NCI-H2171 (cell line): ENCODE measurements at regions not wholly inside any gene's neighbourhood (a gene's known extent, or its start where the extent isn't known, plus 50 kb on each side); places are given as distances from the start of the nearest gene placed in this dataset.
"Not testable (repeated sequence)": the region's sequence is repeated elsewhere in the genome, so short reads cannot be mapped to it uniquely, and the experiment has no call there.

Experiments
- DNase-seq: peaks from one replicate; lab custom pipeline; 2025; lab: John Stamatoyannopoulos, UW

GRCh38 chr20:47890708-47891107 is 105.4 kb upstream of the SULF2 start:
- DNase-seq = not testable (repeated sequence)

- DNase-seq = not testable (repeated sequence)
Observed at GRCh38 chr20:47889751-47890150, 104.5 kb upstream of the SULF2 start.

GRCh38 chr20:47888351-47888750 is 103.1 kb upstream of the SULF2 start:
- DNase-seq = no peak

- DNase-seq = no peak
Observed at GRCh38 chr20:47887477-47888080, 102.3 kb upstream of the SULF2 start.

- no peak for DNase-seq
Observed at GRCh38 chr20:47887064-47887463, 101.8 kb upstream of the SULF2 start.

- DNase-seq = no peak
Observed at GRCh38 chr20:47886454-47887041, 101.3 kb upstream of the SULF2 start.

- DNase-seq = no peak
Observed at GRCh38 chr20:47885909-47886453, 100.7 kb upstream of the SULF2 start.

GRCh38 chr20:47883940-47884339 is 98.7 kb upstream of the SULF2 start:
- DNase-seq = not testable (repeated sequence)

GRCh38 chr20:47883186-47883585 is 97.9 kb upstream of the SULF2 start:
- no peak for DNase-seq

- no peak for DNase-seq
Observed at GRCh38 chr20:47879771-47880170, 94.5 kb upstream of the SULF2 start.

GRCh38 chr20:47878601-47879027 is 93.3 kb upstream of the SULF2 start:
- DNase-seq = peak; percentile 57

- peak; percentile 65 for DNase-seq
Observed at GRCh38 chr20:47876311-47877088, 91.2 kb upstream of the SULF2 start.

- DNase-seq = no peak
Observed at GRCh38 chr20:47875297-47876025, 90.2 kb upstream of the SULF2 start.

- no peak for DNase-seq
Observed at GRCh38 chr20:47872341-47872740, 87.1 kb upstream of the SULF2 start.

GRCh38 chr20:47870475-47870874 is 85.2 kb upstream of the SULF2 start:
- no peak for DNase-seq

GRCh38 chr20:47868744-47869143 is 83.5 kb upstream of the SULF2 start:
- DNase-seq = no peak

GRCh38 chr20:47868236-47868635 is 83.0 kb upstream of the SULF2 start:
- no peak for DNase-seq

GRCh38 chr20:47867831-47868230 is 82.5 kb upstream of the SULF2 start:
- DNase-seq = no peak

- DNase-seq = no peak
Observed at GRCh38 chr20:47866480-47866879, 81.2 kb upstream of the SULF2 start.

GRCh38 chr20:47865912-47866311 is 80.6 kb upstream of the SULF2 start:
- DNase-seq = no peak

- DNase-seq = no peak
Observed at GRCh38 chr20:47865451-47865850, 80.2 kb upstream of the SULF2 start.

- no peak for DNase-seq
Observed at GRCh38 chr20:47863981-47864380, 78.7 kb upstream of the SULF2 start.
